Type B pancreatic cell (in vitro differentiated cells): ENCODE measurements at regions not wholly inside any gene's neighbourhood (a gene's known extent, or its start where the extent isn't known, plus 50 kb on each side); places are given as distances from the start of the nearest gene placed in this dataset.

Experiments
- DNase-seq: peaks from one replicate; pipeline ENCODE4 v3.0.0; 2021; ENCODE audit warnings: mixed read lengths; ENCODE audit not compliant: unreplicated experiment; ENCODE audit errors: extremely low spot score
- H3K27ac Mint-ChIP-seq: 2 replicates; pipeline ENCODE4 v1.8.0; 2021; ENCODE audit warnings: mild to moderate bottlenecking, mixed read lengths
- H3K27me3 Mint-ChIP-seq: 2 replicates; pipeline ENCODE4 v1.8.0; 2021; ENCODE audit warnings: mixed read lengths
- H3K36me3 Mint-ChIP-seq: 2 replicates; pipeline ENCODE4 v1.8.0; 2021; ENCODE audit warnings: mixed read lengths
- H3K4me1 Mint-ChIP-seq: one replicate; pipeline ENCODE4 v1.8.0; 2021; ENCODE audit warnings: mixed read lengths; ENCODE audit not compliant: unreplicated experiment
- H3K4me3 Mint-ChIP-seq: 2 replicates; pipeline ENCODE4 v1.8.0; 2021; ENCODE audit warnings: mild to moderate bottlenecking, mixed read lengths
- H3K9me3 Mint-ChIP-seq: 2 replicates; pipeline ENCODE4 v1.8.0; 2021; ENCODE audit warnings: mixed read lengths
- CTCF ChIP-seq: fragments of 200-600 bp; sonication (generic); conservative IDR thresholded peaks from 2 replicates; pipeline ENCODE4 v1.5.0; 2021; ENCODE audit warnings: antibody characterized with exemption, mild to moderate bottlenecking

GRCh38 chr10:113992471-113993011 lies 51.1 kb upstream of the ADRB1 start:
- peaks cover 8% of the 10 kb centered on the region for H3K4me1 Mint-ChIP-seq
- no peak overlapping the region for H3K27ac Mint-ChIP-seq
- no peaks in the 10 kb centered on the region for H3K27me3 Mint-ChIP-seq
- H3K36me3 Mint-ChIP-seq: no peaks in the 10 kb centered on the region
- no peak for DNase-seq
- peaks cover 6% of the 10 kb centered on the region for H3K9me3 Mint-ChIP-seq
- no peak for TF ChIP-seq CTCF
- no peak overlapping the region for H3K4me3 Mint-ChIP-seq

GRCh38 chr10:113993489-113993991 lies 50.1 kb upstream of the ADRB1 start:
- no peaks in the 10 kb centered on the region for H3K27me3 Mint-ChIP-seq
- DNase-seq: no peak
- H3K36me3 Mint-ChIP-seq: no peaks in the 10 kb centered on the region
- peaks cover 8% of the 10 kb centered on the region for H3K4me1 Mint-ChIP-seq
- H3K4me3 Mint-ChIP-seq: no peak overlapping the region
- no peak for TF ChIP-seq CTCF
- no peak overlapping the region for H3K27ac Mint-ChIP-seq
- H3K9me3 Mint-ChIP-seq: no peaks in the 10 kb centered on the region
